ENCODE measurements at regions not wholly inside any gene's neighbourhood (a gene's known extent, or its start where the extent isn't known, plus 50 kb on each side); places are given as distances from the start of the nearest gene placed in this dataset.

DNA sequence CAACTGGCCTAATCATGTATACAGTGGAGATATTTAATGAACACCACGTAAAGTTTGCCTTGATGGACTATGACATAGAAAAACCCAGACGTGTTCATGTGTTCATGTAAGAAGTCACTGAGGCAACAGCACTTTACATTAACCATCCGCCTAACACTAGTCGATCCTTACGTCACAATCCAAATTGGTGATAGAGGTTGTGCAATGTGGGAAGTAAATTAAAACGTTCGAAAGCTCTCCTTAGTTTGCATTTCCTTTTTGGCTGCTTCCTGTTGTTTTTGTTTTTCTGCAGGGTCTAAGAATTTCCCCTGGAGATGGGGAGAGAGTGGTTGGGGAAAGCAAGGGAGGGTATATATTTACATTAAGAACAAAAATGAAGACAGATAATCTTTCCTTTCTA lies 587.5 kb upstream of the ADGRL2 start:
- no peak for TF ChIP-seq CTCF (conservative IDR thresholded peaks at IDR 0.05; ENCODE audit: low read length)
- no peak for TF ChIP-seq EZH2phosphoT487 (IDR thresholded peaks at IDR 0.05; ENCODE audit: borderline replicate concordance, low read depth, low read length)
